K562 (cell line): ENCODE measurements at regions not wholly inside any gene's neighbourhood (a gene's known extent, or its start where the extent isn't known, plus 50 kb on each side); places are given as distances from the start of the nearest gene placed in this dataset.

Source experiments
- ATAC-seq: fragments of 200-7000 bp; cut with Tn5 transposase; 3 replicates; pipeline ENCODE4 v1.9.1; 2020; ENCODE audit warnings: moderate library complexity
- BruUV-seq: library from RNA; stranded (reverse); fragments of 400-500 nt; replicated peaks from 2 replicates; lab custom pipeline; 2021; lab: Mats Ljungman, UMichigan
- CTCF ChIA-PET: fragments of 300-600 bp; formaldehyde crosslinking; extraction: SDS; loops from one replicate; lab custom pipeline; 2021; ENCODE audit warnings: low intra/inter-chr PET ratio; lab: Yijun Ruan, JAX
- POLR2A ChIA-PET: fragments of 300-600, 350-650 bp; sonication (Branson Sonifier 250); formaldehyde crosslinking; extraction: SDS; loops from one replicate; lab custom pipeline; 2021; ENCODE audit warnings: antibody characterized with exemption, inconsistent platforms; lab: Yijun Ruan, JAX
- DNase-seq, 4 experiments: peaks; one replicate each; pipeline versions ENCODE4 v3.0.0 to v3.0.0-alpha.2; 2011 to 2018; ENCODE audit warnings: low spot score in 3 of 4, mixed read lengths in 3 of 4; ENCODE audit errors: extremely low read depth in 1 of 4
- FAIRE-seq: peaks from 2 replicates; lab custom pipeline; 2011; peaks lifted over from hg19 to GRCh38; lab: Jason Lieb, UNC
- H2AFZ ChIP-seq: 2 replicates; pipeline ENCODE4 v1.6.0; 2011; ENCODE audit warnings: low read depth, low read length, control low read depth, inconsistent platforms
- H3K27ac ChIP-seq: fragments of 200-600 bp; 3 replicates; pipeline ENCODE4 v1.8.0; 2011; ENCODE audit warnings: low read depth, mild to moderate bottlenecking, control low read depth, inconsistent platforms, low read length, moderate library complexity, mixed read lengths; ENCODE audit errors: extremely low read depth
- H3K27me3 ChIP-seq, 2 experiments: fragments of 300-600 bp in 1 of 2; 2 replicates in 1 of 2; 3 replicates in 1 of 2; pipeline versions ENCODE4 v1.6.0 to v1.8.0; 2011; ENCODE audit warnings: inconsistent platforms in 2 of 2, low read length in 2 of 2, mild to moderate bottlenecking in 1 of 2, mixed read lengths in 1 of 2, moderate library complexity in 1 of 2; ENCODE audit not compliant: control insufficient read depth in 2 of 2, insufficient read depth in 2 of 2
- H3K36me3 ChIP-seq: fragments of 300-600 bp; 3 replicates; pipeline ENCODE4 v1.8.0; 2011; ENCODE audit warnings: mild to moderate bottlenecking, low read length, inconsistent platforms; ENCODE audit not compliant: control insufficient read depth, insufficient read depth
- H3K4me1 ChIP-seq, 2 experiments: fragments of 200-600 bp in 1 of 2; replicated peaks in 1 of 2; 2 replicates in 1 of 2; 3 replicates in 1 of 2; pipeline versions ENCODE4 v1.5.1 to v1.8.0; 2011; ENCODE audit warnings: inconsistent platforms in 2 of 2, low read length in 2 of 2, mild to moderate bottlenecking in 1 of 2, mixed read lengths in 1 of 2, moderate library complexity in 1 of 2; ENCODE audit not compliant: control insufficient read depth in 2 of 2, insufficient read depth in 2 of 2
- H3K4me2 ChIP-seq: 2 replicates; pipeline ENCODE4 v1.6.1; 2011; ENCODE audit warnings: low read length, control low read depth, inconsistent platforms, mixed read lengths; ENCODE audit not compliant: insufficient read depth
- H3K4me3 ChIP-seq: fragments of 200-600 bp; sonication (generic), shearing (Covaris generic); 2 replicates; pipeline ENCODE4 v1.5.1; 2016; ENCODE audit warnings: control low read depth, inconsistent platforms
- H3K79me2 ChIP-seq: fragments of 200-600 bp; 3 replicates; pipeline ENCODE4 v1.8.0; 2011; ENCODE audit warnings: low read length, inconsistent platforms; ENCODE audit not compliant: control insufficient read depth, insufficient read depth
- H3K9ac ChIP-seq, 2 experiments: 2 replicates each; pipeline versions ENCODE4 v1.6.0 to v1.6.1; 2011; ENCODE audit warnings: low read depth in 2 of 2, low read length in 2 of 2, control low read depth in 1 of 2, inconsistent platforms in 1 of 2, mild to moderate bottlenecking in 1 of 2, mixed read lengths in 1 of 2; ENCODE audit not compliant: insufficient read depth in 1 of 2
- H3K9me1 ChIP-seq: one replicate; pipeline ENCODE4 v1.6.0; 2011; ENCODE audit warnings: inconsistent platforms, mild to moderate bottlenecking, low read length, moderate library complexity; ENCODE audit not compliant: control insufficient read depth, insufficient read depth
- H3K9me3 ChIP-seq: replicated peaks from 2 replicates; pipeline ENCODE4 v1.5.1; 2011; ENCODE audit warnings: low read depth, low read length, inconsistent platforms; ENCODE audit not compliant: control insufficient read depth, insufficient read depth
- H4K20me1 ChIP-seq: replicated peaks from 2 replicates; pipeline ENCODE4 v1.6.1; 2011; ENCODE audit warnings: low read length, inconsistent platforms, mixed read lengths; ENCODE audit not compliant: control insufficient read depth, insufficient read depth
- MEIS2 ChIP-seq: fragments of 450-650 bp; IDR thresholded peaks from 2 replicates; pipeline ENCODE4 v1.6.1; 2014; ENCODE audit warnings: mild to moderate bottlenecking; ENCODE audit not compliant: partially characterized antibody
- NFIX ChIP-seq: fragments of 250-450 bp; sonication (Bioruptor Pico); IDR thresholded peaks from 2 replicates; pipeline ENCODE4 v1.4.0; 2020; ENCODE audit warnings: low read depth, mild to moderate bottlenecking, moderate library complexity
- POU5F1 ChIP-seq: fragments of 150-350 bp; IDR thresholded peaks from 2 replicates; pipeline ENCODE4 v1.6.1; 2014; ENCODE audit warnings: borderline replicate concordance, low read length, low read depth, mild to moderate bottlenecking; ENCODE audit not compliant: partially characterized antibody
- SMAD2 ChIP-seq: fragments of 150-350 bp; IDR thresholded peaks from 2 replicates; pipeline ENCODE4 v1.6.1; 2014; ENCODE audit warnings: low read depth, mild to moderate bottlenecking, low read length
- SMARCA5 ChIP-seq: fragments of 450-650 bp; IDR thresholded peaks from 2 replicates; pipeline ENCODE4 v1.6.1; 2016
- TFAM ChIP-seq: fragments of 250-450 bp; sonication (Bioruptor Pico); conservative IDR thresholded peaks from 2 replicates; pipeline ENCODE4 v1.5.0; 2021; ENCODE audit warnings: mild to moderate bottlenecking, moderate library complexity
- ZNF24 ChIP-seq: fragments of 450-650 bp; IDR thresholded peaks from 2 replicates; pipeline ENCODE4 v1.6.1; 2016
- ZNF778 ChIP-seq: fragments of 450-650 bp; formaldehyde crosslinking; IDR thresholded peaks from 2 replicates; pipeline ENCODE4 v1.4.0; 2020; ENCODE audit warnings: mild to moderate bottlenecking, moderate library complexity
- WGBS: fragments of 100-300 bp; shearing (Covaris generic); methylation state at CpG from one replicate; pipeline ENCODE4 v1.1.6; 2016; ENCODE audit warnings: low coverage, mixed read lengths; ENCODE audit not compliant: insufficient coverage; ENCODE audit errors: missing lambda C conversion rate; 5-methylcytosine and 5-hydroxymethylcytosine counted together
- in situ Hi-C: fragments of 300-500 bp; cut with MboI; formaldehyde crosslinking; loops from 4 replicates; pipeline ENCODE4 v1.15.0; 2018; ENCODE audit warnings: inconsistent platforms, mixed read lengths
- intact Hi-C: fragments of 100-400 bp; cut with micrococcal nuclease; formaldehyde crosslinking; loops from 2 replicates; pipeline ENCODE4 v1.14.2; 2022
- TF ChIP-seq, protein P1 (sequence below): fragments of 450-650 bp; formaldehyde crosslinking; IDR thresholded peaks from 2 replicates; pipeline ENCODE4 v1.4.0; 2022; ENCODE audit warnings: missing genetic modification characterization

DNA sequence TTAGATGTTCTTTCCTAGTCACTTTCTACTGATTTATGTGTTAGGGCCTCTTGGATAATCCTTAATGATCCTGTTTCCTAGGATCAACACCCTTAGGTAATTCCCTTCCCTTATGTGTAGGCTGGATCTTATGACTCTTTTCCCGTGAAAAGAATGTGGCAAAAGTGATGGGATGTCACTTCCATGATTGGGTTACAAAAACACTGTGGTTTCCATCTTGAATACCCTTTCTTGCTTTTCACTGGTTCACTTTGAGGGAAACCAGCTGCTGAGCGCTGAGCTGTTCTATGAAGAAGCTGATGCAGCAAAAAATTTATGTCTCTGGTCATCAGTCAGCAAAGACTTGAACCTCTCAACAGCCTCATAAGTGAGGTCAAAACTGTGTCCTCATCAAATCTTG lies 609.4 kb downstream of the OLFM4 start:
- H3K27ac ChIP-seq, result no peak overlapping the region
- H3K27me3 ChIP-seq, result no peaks in the 10 kb centered on the region
- no peak overlapping the region for H2AFZ ChIP-seq
- BruUV-seq, result no TSS peak
- no peak overlapping the region for H3K9ac ChIP-seq
- in situ Hi-C loops (no loop called here), intact Hi-C loops (no loop called here)
- no peaks in the 10 kb centered on the region for H3K4me1 ChIP-seq
- no peak for DNase-seq
- no peak overlapping the region for H3K4me2 ChIP-seq
- no peaks in the 10 kb centered on the region for H3K79me2 ChIP-seq
- H3K9me3 ChIP-seq, result no peaks in the 10 kb centered on the region
- CTCF ChIA-PET, result no interaction called here
- H3K9me1 ChIP-seq, result no peaks in the 10 kb centered on the region
- no peak overlapping the region for H3K4me3 ChIP-seq
- no peaks in the 10 kb centered on the region for H4K20me1 ChIP-seq
- POLR2A ChIA-PET, result no interaction called here
- no peak for TF ChIP-seq NFIX (CRISPR knock-in tag)
- no peak for TF ChIP-seq MEIS2
- no peak for TF ChIP-seq SMARCA5
- no peak for TF ChIP-seq SMAD2
- TF ChIP-seq ZNF24, result no peak
- no peak for TF ChIP-seq POU5F1
- TF ChIP-seq, protein P1, sequence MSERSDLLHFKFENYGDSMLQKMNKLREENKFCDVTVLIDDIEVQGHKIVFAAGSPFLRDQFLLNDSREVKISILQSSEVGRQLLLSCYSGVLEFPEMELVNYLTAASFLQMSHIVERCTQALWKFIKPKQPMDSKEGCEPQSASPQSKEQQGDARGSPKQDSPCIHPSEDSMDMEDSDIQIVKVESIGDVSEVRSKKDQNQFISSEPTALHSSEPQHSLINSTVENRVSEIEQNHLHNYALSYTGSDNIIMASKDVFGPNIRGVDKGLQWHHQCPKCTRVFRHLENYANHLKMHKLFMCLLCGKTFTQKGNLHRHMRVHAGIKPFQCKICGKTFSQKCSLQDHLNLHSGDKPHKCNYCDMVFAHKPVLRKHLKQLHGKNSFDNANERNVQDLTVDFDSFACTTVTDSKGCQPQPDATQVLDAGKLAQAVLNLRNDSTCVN (CRISPR knock-in tag), result no peak
- TF ChIP-seq ZNF778 (CRISPR knock-in tag), result no peak
- no peak for TF ChIP-seq TFAM (CRISPR knock-in tag)
- no peaks in the 10 kb centered on the region for H3K36me3 ChIP-seq
- WGBS, result 0% methylated on average over 2 of the region's 2 CpGs
- no peak for ATAC-seq
- FAIRE-seq, result no peak
